H1 (cell line): ENCODE measurements at regions not wholly inside any gene's neighbourhood (a gene's known extent, or its start where the extent isn't known, plus 50 kb on each side); places are given as distances from the start of the nearest gene placed in this dataset.

ENCODE experiments used
- CTCF ChIA-PET: fragments of 300-600 bp; sonication (Branson Sonifier 250); formaldehyde crosslinking; loops from one replicate; lab custom pipeline; 2021; ENCODE audit not compliant: partially characterized antibody; lab: Charles Lee
- POLR2A ChIA-PET: fragments of 300-600 bp; sonication (Branson Sonifier 250); formaldehyde crosslinking; loops from one replicate; lab custom pipeline; 2021; ENCODE audit warnings: inconsistent platforms; ENCODE audit not compliant: partially characterized antibody; lab: Charles Lee
- DNase-seq, 2 experiments: peaks; one replicate each; pipeline versions ENCODE4 v3.0.0 to v3.0.0-alpha.2; 2010 to 2022; ENCODE audit warnings: low spot score in 2 of 2, low read depth in 1 of 2, mixed read lengths in 1 of 2
- FAIRE-seq: peaks from 2 replicates; lab custom pipeline; 2011; peaks lifted over from hg19 to GRCh38; lab: Jason Lieb, UNC
- H2AFZ ChIP-seq: 2 replicates; pipeline ENCODE4 v1.8.1; 2012; ENCODE audit warnings: low read length, inconsistent platforms
- H2AK5ac ChIP-seq: 2 replicates; pipeline ENCODE4 v1.6.1; 2013; ENCODE audit warnings: low read depth, low read length
- H2BK120ac ChIP-seq: replicated peaks from 2 replicates; pipeline ENCODE3; 2013; ENCODE audit warnings: low read depth, low read length, inconsistent platforms
- H2BK12ac ChIP-seq: 2 replicates; pipeline ENCODE4 v1.6.1; 2013; ENCODE audit warnings: low read depth, low read length
- H2BK15ac ChIP-seq: 2 replicates; pipeline ENCODE4 v1.6.1; 2013; ENCODE audit warnings: low read length
- H2BK20ac ChIP-seq: 2 replicates; pipeline ENCODE4 v1.6.1; 2013; ENCODE audit warnings: low read length
- H2BK5ac ChIP-seq: 2 replicates; pipeline ENCODE4 v1.6.1; 2013; ENCODE audit warnings: low read depth, low read length
- H3K14ac ChIP-seq: 2 replicates; pipeline ENCODE4 v1.6.1; 2013; ENCODE audit warnings: inconsistent platforms; ENCODE audit not compliant: insufficient read length
- H3K18ac ChIP-seq: 2 replicates; pipeline ENCODE4 v1.6.1; 2013; ENCODE audit warnings: low read length; ENCODE audit errors: extremely low read depth
- H3K23ac ChIP-seq: 2 replicates; pipeline ENCODE4 v1.6.1; 2013; ENCODE audit warnings: inconsistent platforms; ENCODE audit not compliant: insufficient read length
- H3K23me2 ChIP-seq: 2 replicates; pipeline ENCODE4 v1.6.1; 2013; ENCODE audit warnings: low read depth, low read length
- H3K27ac ChIP-seq: 2 replicates; pipeline ENCODE4 v1.6.1; 2011; ENCODE audit warnings: low read depth, low read length, inconsistent platforms
- H3K27me3 ChIP-seq, 4 experiments: replicated peaks in 1 of 4; 1 replicate in 1 of 4; 2 replicates in 3 of 4; pipeline versions ENCODE4 v1.6.1 to v1.8.1; 2011 to 2013; ENCODE audit warnings: low read length in 3 of 4, mild to moderate bottlenecking in 3 of 4, inconsistent platforms in 2 of 4, mixed read lengths in 2 of 4, moderate library complexity in 1 of 4; ENCODE audit not compliant: control insufficient read depth in 3 of 4, insufficient read depth in 3 of 4; ENCODE audit errors: extremely low read depth in 1 of 4
- H3K36me3 ChIP-seq, 4 experiments: 2 replicates each; pipeline versions ENCODE4 v1.6.1 to v1.8.1; 2011 to 2013; ENCODE audit warnings: mild to moderate bottlenecking in 4 of 4, low read length in 3 of 4, moderate library complexity in 2 of 4, control low read depth in 1 of 4, inconsistent platforms in 1 of 4; ENCODE audit not compliant: insufficient read depth in 4 of 4, control insufficient read depth in 2 of 4
- H3K4ac ChIP-seq: replicated peaks from 2 replicates; pipeline ENCODE3; 2013; ENCODE audit warnings: low read length, low read depth, mixed read lengths, inconsistent platforms; ENCODE audit not compliant: insufficient read length
- H3K4me1 ChIP-seq, 4 experiments: replicated peaks in 1 of 4; 1 replicate in 1 of 4; 2 replicates in 3 of 4; pipeline versions ENCODE4 v1.6.1 to v1.8.1; 2011 to 2013; ENCODE audit warnings: low read length in 3 of 4, inconsistent platforms in 2 of 4, mixed read lengths in 1 of 4; ENCODE audit not compliant: insufficient read depth in 4 of 4, control insufficient read depth in 3 of 4
- H3K4me2 ChIP-seq, 2 experiments: 2 replicates each; pipeline versions ENCODE4 v1.6.1 to v1.8.1; 2011 to 2013; ENCODE audit warnings: low read depth in 2 of 2, low read length in 2 of 2, control low read depth in 1 of 2, inconsistent platforms in 1 of 2, mild to moderate bottlenecking in 1 of 2; ENCODE audit not compliant: insufficient read depth in 1 of 2
- H3K4me3 ChIP-seq, 4 experiments: fragments of 200-600, 300-600 bp in 1 of 4; sonication (generic), shearing (Covaris generic), sonication (Bioruptor Twin) in 1 of 4; 2 replicates each; pipeline versions ENCODE4 v1.5.1 to v1.8.1; 2011 to 2016; ENCODE audit warnings: low read length in 4 of 4, low read depth in 3 of 4, control low read depth in 2 of 4, inconsistent platforms in 2 of 4, mild to moderate bottlenecking in 2 of 4, mixed read lengths in 1 of 4, moderate library complexity in 1 of 4; ENCODE audit not compliant: insufficient read depth in 2 of 4; ENCODE audit errors: extremely low read depth in 1 of 4
- H3K56ac ChIP-seq: replicated peaks from 2 replicates; pipeline ENCODE3; 2013; ENCODE audit warnings: low read depth, mild to moderate bottlenecking, mixed read lengths, low read length, inconsistent platforms; ENCODE audit not compliant: insufficient read length
- H3K79me1 ChIP-seq: 2 replicates; pipeline ENCODE4 v1.6.1; 2013; ENCODE audit warnings: low read depth, low read length, control low read depth
- H3K79me2 ChIP-seq, 2 experiments: 2 replicates each; pipeline versions ENCODE4 v1.6.1 to v1.8.1; 2012 to 2013; ENCODE audit warnings: low read length in 2 of 2, mild to moderate bottlenecking in 2 of 2, inconsistent platforms in 1 of 2; ENCODE audit not compliant: insufficient read depth in 2 of 2, control insufficient read depth in 1 of 2
- H3K9ac ChIP-seq, 4 experiments: replicated peaks in 1 of 4; 1 replicate in 1 of 4; 2 replicates in 3 of 4; pipeline versions ENCODE4 v1.6.1 to v1.8.1; 2011 to 2013; ENCODE audit warnings: low read depth in 3 of 4, low read length in 3 of 4, control low read depth in 2 of 4, mild to moderate bottlenecking in 2 of 4, moderate library complexity in 2 of 4, inconsistent platforms in 1 of 4; ENCODE audit errors: extremely low read depth in 1 of 4
- H3K9me3 ChIP-seq, 2 experiments: 2 replicates each; pipeline versions ENCODE4 v1.6.1 to v1.8.1; 2012 to 2013; ENCODE audit warnings: mild to moderate bottlenecking in 2 of 2, moderate library complexity in 2 of 2, control low read depth in 1 of 2, inconsistent platforms in 1 of 2, low read depth in 1 of 2, low read length in 1 of 2, mixed read lengths in 1 of 2; ENCODE audit not compliant: insufficient read depth in 2 of 2
- H4K20me1 ChIP-seq, 2 experiments: replicated peaks in 1 of 2; 2 replicates each; pipeline versions ENCODE3 to v1.8.1; 2011 to 2013; ENCODE audit warnings: inconsistent platforms in 2 of 2, low read length in 2 of 2, mild to moderate bottlenecking in 1 of 2; ENCODE audit not compliant: insufficient read depth in 2 of 2, control insufficient read depth in 1 of 2
- H4K5ac ChIP-seq: 2 replicates; pipeline ENCODE4 v1.6.1; 2013; ENCODE audit warnings: low read length, low read depth, mixed read lengths, inconsistent platforms; ENCODE audit not compliant: insufficient read length
- H4K8ac ChIP-seq: 2 replicates; pipeline ENCODE4 v1.8.0; 2013; ENCODE audit warnings: mild to moderate bottlenecking, moderate library complexity, low read length, inconsistent platforms; ENCODE audit not compliant: insufficient read depth; ENCODE audit errors: extremely low read depth
- H4K91ac ChIP-seq: replicated peaks from 2 replicates; pipeline ENCODE3; 2013; ENCODE audit warnings: low read length, mixed read lengths, inconsistent platforms; ENCODE audit not compliant: insufficient read length
- KDM1A ChIP-seq: fragments of 200-600, 300-600 bp; sonication (generic); IDR thresholded peaks from 2 replicates; pipeline ENCODE4 v1.7.1; 2016; ENCODE audit warnings: mild to moderate bottlenecking, low read length, borderline replicate concordance
- WGBS, 2 experiments: shearing (Covaris generic) in 1 of 2; methylation state at CpG; one replicate each; pipeline versions ENCODE4 v1.1.6 to v1.1.7; 2013 to 2015; ENCODE audit warnings: low lambda C conversion rate in 2 of 2, mixed read lengths in 2 of 2, inconsistent platforms in 1 of 2, low coverage in 1 of 2, missing lambda C conversion rate in 1 of 2; ENCODE audit not compliant: insufficient replicate concordance in 2 of 2, insufficient coverage in 1 of 2, insufficient read length in 1 of 2; ENCODE audit errors: extremely low coverage in 1 of 2, missing lambda C conversion rate in 1 of 2; 5-methylcytosine and 5-hydroxymethylcytosine counted together

- Histone ChIP-seq H2BK5ac (no peak overlapping the region), H3K4ac (no peak overlapping the region), H4K91ac (no peak overlapping the region), H2BK15ac (no peak overlapping the region), H2BK12ac (no peak overlapping the region), H2BK120ac (no peak overlapping the region), H2AK5ac (no peak overlapping the region), H3K4me1 (peaks cover 0 to 5% (median 3%) of the 10 kb centered on the region in 4 experiments; a peak in 4 of 7 replicates), H3K79me1 (no peaks in the 10 kb centered on the region), H3K18ac (no peak overlapping the region), H3K4me3 (no peak overlapping the region), H3K23me2 (no peaks in the 10 kb centered on the region), H2AFZ (no peak overlapping the region), H3K36me3 (no peaks in the 10 kb centered on the region), H3K56ac (no peak overlapping the region), H3K23ac (no peak overlapping the region), H4K5ac (no peak overlapping the region), H4K8ac (no peak overlapping the region), H2BK20ac (0 out of 2 replicates have a peak overlapping the region, but pooled peaks have one; percentile 6), H3K27me3 (no peaks in the 10 kb centered on the region), H4K20me1 (no peaks in the 10 kb centered on the region), H3K4me2 (0 out of 4 replicates have a peak overlapping the region, but pooled peaks of 1 of the 2 experiments have one; percentile 0), H3K14ac (no peak overlapping the region), H3K27ac (no peak overlapping the region), H3K9ac (no peak overlapping the region), H3K9me3 (no peaks in the 10 kb centered on the region), H3K79me2 (no peaks in the 10 kb centered on the region)
- FAIRE-seq = no peak
- no peak for DNase-seq
- no peak for TF ChIP-seq KDM1A
- ChIA-PET POLR2A (no interaction called here), CTCF (interaction anchor here (0.8 to 1.4 kb wide), 3 partner anchors 16 to 42 kb away, joined by 3 read pairs; no protein-coding TSS in a partner anchor)
- 78% methylated on average over 5 of the region's 5 CpGs; no CpG with 5 or more reads in 1 of the 2 experiments for WGBS, 2 experiments
Measured at GRCh38 chr13:47837104-47837880, 163.8 kb downstream of the SUCLA2 start.
